GM12872 (cell line): ENCODE measurements at regions not wholly inside any gene's neighbourhood (a gene's known extent, or its start where the extent isn't known, plus 50 kb on each side); places are given as distances from the start of the nearest gene placed in this dataset.

ENCODE experiments used
- CTCF ChIP-seq: IDR thresholded peaks from 3 replicates; pipeline ENCODE4 v1.5.1; 2011; ENCODE audit warnings: low read depth, mild to moderate bottlenecking, low read length, moderate library complexity; ENCODE audit not compliant: insufficient read depth

DNA sequence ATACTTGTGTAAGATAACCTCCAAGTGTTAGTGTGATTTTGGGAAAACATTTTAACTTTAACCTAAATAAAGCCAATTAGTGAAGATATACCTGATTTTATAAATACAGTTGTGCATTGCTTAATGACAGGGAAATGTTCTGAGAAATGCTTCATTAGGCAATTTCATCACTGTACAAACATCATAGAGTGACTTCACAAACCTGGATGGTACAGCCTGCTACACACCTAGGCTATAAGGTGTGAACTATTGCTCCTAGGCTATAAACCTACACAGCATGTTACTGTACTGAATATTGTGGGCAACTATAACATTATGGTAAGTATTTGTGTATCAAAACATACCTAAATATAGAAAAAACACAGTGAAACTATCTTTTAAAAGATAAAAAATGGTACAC, 166.8 kb upstream of the TARS1 start:
- TF ChIP-seq CTCF: no peak

DNA sequence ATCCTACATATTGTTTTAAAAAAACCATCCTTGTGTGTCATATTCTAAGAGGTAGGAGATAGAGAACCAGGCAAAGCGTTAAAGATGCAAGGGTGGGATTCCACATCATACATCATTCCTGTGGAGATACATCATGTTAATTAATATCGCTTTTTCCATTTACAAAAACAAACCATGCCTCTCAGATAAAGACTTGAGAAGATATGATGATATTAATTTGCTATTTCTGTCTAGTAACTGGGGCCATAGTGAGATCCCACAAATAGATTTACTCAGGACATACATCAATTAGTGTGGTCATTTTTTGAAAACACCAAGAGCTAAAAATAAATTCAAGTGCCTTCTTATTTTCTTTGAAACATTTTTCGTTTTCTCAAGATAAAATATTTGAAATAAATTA, 165.4 kb upstream of the TARS1 start:
- TF ChIP-seq CTCF: no peak

DNA sequence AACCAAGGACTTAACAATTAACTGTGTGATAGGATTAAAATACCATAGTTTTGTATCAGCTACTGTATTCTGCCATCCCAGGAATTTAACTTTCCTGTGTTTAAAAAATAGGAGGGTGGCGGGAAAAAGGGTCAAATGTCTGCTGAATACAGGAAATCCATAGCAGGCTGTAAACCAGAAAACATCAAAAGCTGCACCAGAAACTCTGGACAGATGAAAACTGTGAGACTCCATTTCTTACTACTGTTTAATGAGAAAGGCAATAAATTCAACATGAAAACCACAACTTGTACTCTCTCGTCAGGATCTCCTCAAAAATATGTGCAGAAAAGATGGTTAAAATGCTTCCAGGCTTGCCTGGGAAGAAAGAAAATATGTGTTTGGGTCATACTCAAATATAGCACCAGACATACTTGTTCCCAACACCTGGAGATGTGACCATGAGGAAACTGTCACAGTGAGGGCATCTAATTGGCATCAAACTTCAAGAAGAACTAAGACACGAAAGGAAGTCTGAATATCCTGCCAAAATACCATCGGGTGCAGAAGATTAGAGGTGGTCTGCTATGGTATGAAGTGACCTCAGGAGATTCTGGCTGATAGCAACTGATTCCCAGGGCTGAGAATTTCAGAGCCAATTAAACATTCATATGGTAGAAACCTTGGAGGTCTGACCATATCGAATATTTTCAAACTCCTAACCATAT, 164.7 kb upstream of the TARS1 start:
- TF ChIP-seq CTCF: no peak

DNA sequence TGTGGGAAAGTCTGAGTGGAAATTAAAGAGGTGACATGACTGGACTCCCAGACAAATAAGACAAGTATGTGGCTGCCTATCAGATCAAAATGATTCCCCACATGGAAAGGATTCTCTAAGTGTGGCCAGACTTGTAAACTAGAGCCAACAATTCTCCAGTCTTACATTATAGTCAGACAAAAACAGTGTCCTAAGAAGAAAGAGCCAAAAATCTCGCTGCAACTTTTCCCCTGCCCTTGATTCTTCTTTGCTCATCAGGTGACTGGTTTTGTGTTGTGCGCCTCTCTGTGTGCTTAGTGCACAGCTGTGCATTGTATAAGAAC, 164.2 kb upstream of the TARS1 start:
- TF ChIP-seq CTCF: no peak

- TF ChIP-seq CTCF: no peak
These were observed 163.6 kb upstream of the TARS1 start for GRCh38 chr5:33277061-33277650.

GRCh38 chr5:33281431-33281843, 159.3 kb upstream of the TARS1 start:
- TF ChIP-seq CTCF: no peak

- no peak for TF ChIP-seq CTCF
These were observed 158.6 kb upstream of the TARS1 start for GRCh38 chr5:33282157-33282556.
